ENCODE measurements at regions not wholly inside any gene's neighbourhood (a gene's known extent, or its start where the extent isn't known, plus 50 kb on each side); places are given as distances from the start of the nearest gene placed in this dataset.
"Not testable (repeated sequence)": the region's sequence is repeated elsewhere in the genome, so short reads cannot be mapped to it uniquely, and the experiment has no call there.

DNA sequence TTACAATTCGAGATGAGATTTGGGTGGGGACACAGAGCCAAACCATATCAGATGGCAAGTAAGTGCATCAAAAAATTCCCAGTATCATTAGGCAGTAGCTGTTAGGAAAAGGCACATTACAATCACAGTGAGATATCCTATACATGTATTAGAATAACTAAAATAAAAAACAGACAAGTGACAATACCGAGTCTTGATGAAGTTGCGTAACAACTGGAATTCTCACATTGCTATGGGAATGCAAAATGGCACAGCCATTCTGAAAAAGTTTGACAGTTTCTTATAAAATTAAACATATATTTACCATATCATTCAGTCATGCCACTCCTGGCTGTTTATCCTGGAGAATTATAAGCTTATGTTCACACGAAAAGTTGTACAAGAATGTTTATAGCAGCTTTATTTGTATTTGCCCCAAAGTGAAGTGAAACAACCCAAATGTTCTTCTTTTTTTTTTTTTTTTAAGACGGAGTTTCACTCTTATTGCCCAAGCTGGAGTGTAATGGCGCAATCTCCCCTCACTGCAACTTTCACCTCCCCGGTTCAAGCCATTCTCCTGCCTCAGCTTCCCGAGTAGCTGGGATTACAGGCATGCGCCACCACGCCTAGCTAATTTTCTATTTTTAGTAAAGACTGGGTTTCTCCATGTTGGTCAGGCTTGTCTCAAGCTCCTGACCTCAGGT is 93.1 kb upstream of the TLE1 start:
- H3K36me3 Mint-ChIP-seq (ENCODE audit: low read depth) = no peaks in the 10 kb centered on the region
- H3K27ac Mint-ChIP-seq = no peak overlapping the region
- DNase-seq = no peak
- no peaks in the 10 kb centered on the region for H3K27me3 Mint-ChIP-seq
- CTCF ChIA-PET = interaction anchor here (0.6 kb wide), 1 partner anchor 1760 kb away, joined by 3 read pairs; no protein-coding TSS in a partner anchor
- no peak overlapping the region for H3K4me3 Mint-ChIP-seq
- no peaks in the 10 kb centered on the region for H3K9me3 Mint-ChIP-seq
- no peaks in the 10 kb centered on the region for H3K4me1 Mint-ChIP-seq
- POLR2A ChIA-PET = no interaction called here

DNA sequence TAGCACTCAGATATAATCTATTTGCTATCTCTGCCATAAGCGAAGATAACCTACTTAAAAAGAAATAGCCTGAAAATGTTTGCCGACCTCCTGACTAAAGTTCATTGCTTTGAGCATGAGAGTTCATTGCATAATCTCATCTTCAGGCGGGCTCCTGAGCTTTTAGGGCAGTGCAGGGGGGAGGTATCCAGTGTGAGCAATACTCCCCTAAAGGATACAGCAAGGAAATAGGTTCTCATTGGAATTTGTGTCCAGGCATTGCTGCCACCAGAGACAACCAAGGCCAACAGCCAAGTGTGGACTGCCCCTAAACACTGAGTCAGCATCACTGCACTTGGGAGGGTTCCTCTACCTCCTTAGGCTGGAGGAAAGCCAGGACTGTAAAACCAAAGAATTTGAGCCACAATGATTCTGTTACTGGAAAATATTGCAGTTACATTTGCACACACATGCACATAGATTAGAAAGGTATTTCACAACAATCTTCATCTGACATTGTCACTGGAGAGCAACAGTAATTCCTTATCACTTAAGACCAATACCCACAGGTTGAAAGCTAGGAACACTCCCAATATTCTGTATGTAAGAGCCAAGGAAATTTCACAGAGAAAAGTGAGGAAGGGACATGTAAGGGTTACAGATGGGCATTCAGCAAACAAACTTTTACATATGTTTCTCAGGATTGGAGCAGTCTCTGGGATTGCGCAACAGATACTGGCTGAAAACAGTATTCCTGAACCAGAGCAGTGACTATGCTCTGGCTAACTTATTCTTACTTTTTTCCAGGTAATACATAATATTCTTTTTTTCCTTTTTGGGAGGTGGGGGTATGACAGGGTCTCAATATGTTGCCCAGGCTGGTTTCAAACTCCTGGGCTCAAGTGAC is 98.6 kb upstream of the TLE1 start:
- CTCF ChIA-PET = no interaction called here
- H3K27ac Mint-ChIP-seq = no peak overlapping the region
- H3K9me3 Mint-ChIP-seq = no peaks in the 10 kb centered on the region
- H3K36me3 Mint-ChIP-seq (ENCODE audit: low read depth) = no peaks in the 10 kb centered on the region
- H3K4me3 Mint-ChIP-seq = no peak overlapping the region
- POLR2A ChIA-PET = no interaction called here
- H3K4me1 Mint-ChIP-seq = no peaks in the 10 kb centered on the region
- no peaks in the 10 kb centered on the region for H3K27me3 Mint-ChIP-seq
- no peak for DNase-seq

DNA sequence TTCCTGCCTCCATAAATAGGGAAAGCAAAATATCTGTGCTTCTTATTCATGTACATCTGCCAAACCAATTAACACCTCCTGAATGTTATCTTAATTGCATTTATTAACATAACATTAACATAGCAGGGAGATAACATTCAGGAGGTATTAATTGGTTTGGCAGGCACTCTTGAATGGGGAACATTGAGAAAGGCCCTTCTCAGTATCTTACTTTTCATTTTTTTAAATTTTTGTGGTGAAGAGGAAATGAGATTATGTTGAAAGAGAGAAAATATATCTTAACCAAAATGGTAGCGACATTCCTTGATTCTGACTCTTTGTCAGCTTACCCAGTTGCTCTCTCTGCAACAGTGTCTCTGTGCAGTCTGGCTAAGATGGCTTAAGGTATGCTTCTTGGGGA is 100.4 kb upstream of the TLE1 start:
- Mint-ChIP-seq H3K4me3 (no peak overlapping the region), H3K36me3 (ENCODE audit: low read depth) (no peaks in the 10 kb centered on the region), H3K27me3 (no peaks in the 10 kb centered on the region), H3K4me1 (no peaks in the 10 kb centered on the region), H3K27ac (no peak overlapping the region), H3K9me3 (peaks cover 3% of the 10 kb centered on the region)
- CTCF ChIA-PET = interaction anchor here (0.6 kb wide), 1 partner anchor 767 kb away, joined by 3 read pairs; no protein-coding TSS in a partner anchor
- DNase-seq = no peak
- POLR2A ChIA-PET = no interaction called here

DNA sequence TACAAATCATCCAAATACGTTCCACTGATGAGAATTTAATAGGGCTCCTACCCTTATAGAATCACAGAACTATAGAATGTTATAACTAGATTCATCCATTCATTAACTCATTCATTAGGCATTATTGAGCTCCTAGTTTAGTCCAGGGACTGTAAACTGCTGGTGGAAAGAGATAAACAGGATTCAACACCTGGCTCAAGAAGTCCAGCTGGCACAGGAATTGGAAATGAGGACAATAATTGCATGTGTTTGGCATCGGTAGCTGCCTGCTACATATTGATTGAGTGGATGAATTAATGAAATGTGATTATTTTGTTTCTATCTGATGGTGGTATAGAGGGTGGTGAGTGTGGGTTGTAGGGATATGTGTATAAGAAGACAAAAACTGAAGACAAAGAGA is 100.8 kb upstream of the TLE1 start:
- Mint-ChIP-seq H3K27me3 (no peaks in the 10 kb centered on the region), H3K4me3 (no peak overlapping the region), H3K36me3 (ENCODE audit: low read depth) (no peaks in the 10 kb centered on the region), H3K27ac (no peak overlapping the region), H3K4me1 (no peaks in the 10 kb centered on the region), H3K9me3 (peaks cover 3% of the 10 kb centered on the region)
- DNase-seq = no peak
- CTCF ChIA-PET = no interaction called here
- POLR2A ChIA-PET = no interaction called here

DNA sequence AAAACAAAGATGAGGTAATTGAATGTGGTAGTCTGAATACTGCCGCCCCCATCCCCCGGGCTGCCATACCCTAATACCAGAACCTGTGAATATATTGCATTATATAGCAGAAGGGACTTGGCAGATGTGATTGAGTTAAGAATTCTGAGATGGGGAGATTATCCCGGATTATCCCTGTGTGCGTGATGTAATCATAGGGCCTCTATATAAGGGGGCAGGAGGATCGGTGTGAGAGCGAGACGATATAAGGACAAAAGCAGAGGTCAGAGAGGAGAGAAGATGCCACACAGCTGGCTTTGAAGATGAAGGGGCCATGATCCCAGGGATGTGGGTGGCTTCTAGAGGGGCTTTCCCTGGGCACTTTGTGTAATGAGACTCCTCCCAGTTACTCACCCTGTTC is 101.7 kb upstream of the TLE1 start:
- Mint-ChIP-seq H3K27ac (no peak overlapping the region), H3K36me3 (ENCODE audit: low read depth) (no peaks in the 10 kb centered on the region), H3K4me1 (no peaks in the 10 kb centered on the region), H3K9me3 (peaks cover 3% of the 10 kb centered on the region), H3K4me3 (no peak overlapping the region), H3K27me3 (no peaks in the 10 kb centered on the region)
- ChIA-PET CTCF (no interaction called here), POLR2A (no interaction called here)
- no peak for DNase-seq

DNA sequence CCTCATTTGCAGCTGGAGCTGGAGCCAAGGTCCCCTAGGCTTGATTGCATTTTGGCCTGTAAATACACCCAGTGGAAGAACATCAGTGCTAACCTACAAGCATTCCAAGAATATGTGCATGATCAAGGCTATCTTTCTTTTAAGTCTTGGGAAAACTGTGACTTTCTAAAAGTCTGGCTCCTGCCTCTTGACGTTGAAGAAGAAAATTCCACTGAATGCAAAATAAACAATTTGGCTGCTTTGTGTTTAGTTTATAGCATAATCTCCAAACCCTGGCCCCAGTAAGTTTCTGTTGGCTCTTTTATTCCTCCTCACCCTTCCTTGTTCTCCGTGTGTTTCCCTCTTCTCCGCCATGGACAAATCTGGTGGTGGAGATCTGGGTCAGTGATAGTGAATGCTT is 109.3 kb upstream of the TLE1 start:
- Mint-ChIP-seq H3K4me3 (no peak overlapping the region), H3K4me1 (no peaks in the 10 kb centered on the region), H3K27me3 (no peaks in the 10 kb centered on the region), H3K36me3 (ENCODE audit: low read depth) (no peaks in the 10 kb centered on the region), H3K9me3 (peaks cover 4% of the 10 kb centered on the region), H3K27ac (no peak overlapping the region)
- ChIA-PET POLR2A (no interaction called here), CTCF (no interaction called here)
- no peak for DNase-seq

DNA sequence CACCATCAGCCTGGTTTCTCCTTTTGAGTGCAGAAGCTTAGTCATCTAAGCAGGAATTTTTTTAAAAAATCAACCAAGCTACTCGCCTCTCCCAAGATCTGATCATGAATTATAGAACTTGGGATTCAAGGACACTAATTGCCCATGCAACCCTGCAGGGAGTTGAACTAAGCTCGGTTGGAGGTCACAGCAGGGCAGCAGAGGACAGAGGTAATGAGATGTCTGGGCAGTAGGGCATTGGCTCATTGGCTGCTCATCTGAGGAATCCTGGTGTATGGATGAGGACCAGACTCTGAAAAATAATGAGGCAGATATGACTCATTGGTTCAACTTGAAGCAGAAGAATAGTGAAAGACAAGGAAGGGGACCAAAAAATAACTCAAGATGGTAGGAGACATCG is 111.8 kb upstream of the TLE1 start:
- ChIA-PET CTCF (no interaction called here), POLR2A (no interaction called here)
- H3K9me3 Mint-ChIP-seq = peaks cover 2% of the 10 kb centered on the region
- H3K4me3 Mint-ChIP-seq = no peak overlapping the region
- H3K4me1 Mint-ChIP-seq = peaks cover 1% of the 10 kb centered on the region
- H3K27ac Mint-ChIP-seq = no peak overlapping the region
- H3K36me3 Mint-ChIP-seq (ENCODE audit: low read depth) = no peaks in the 10 kb centered on the region
- no peaks in the 10 kb centered on the region for H3K27me3 Mint-ChIP-seq
- DNase-seq = no peak

DNA sequence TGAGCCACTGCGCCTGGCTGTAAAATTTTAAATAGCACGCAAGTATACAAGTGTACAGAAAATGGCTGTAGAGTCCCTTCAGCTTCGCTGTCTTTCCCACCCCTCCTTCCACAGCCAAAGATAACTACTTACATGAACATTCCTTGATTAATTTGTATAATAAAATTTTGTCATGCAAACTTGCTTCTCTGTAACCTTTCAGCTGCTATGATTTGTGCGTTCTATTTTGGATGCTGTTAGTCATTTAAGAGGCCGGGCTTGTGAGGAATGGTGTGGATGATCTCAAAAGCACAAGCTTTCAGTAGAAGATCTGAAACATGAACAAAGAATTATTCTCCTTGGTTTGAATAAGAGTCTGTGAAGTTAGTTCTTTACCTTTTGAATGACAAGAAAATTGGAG is 115.0 kb upstream of the TLE1 start:
- POLR2A ChIA-PET = no interaction called here
- CTCF ChIA-PET = no interaction called here
- H3K27me3 Mint-ChIP-seq = no peaks in the 10 kb centered on the region

DNA sequence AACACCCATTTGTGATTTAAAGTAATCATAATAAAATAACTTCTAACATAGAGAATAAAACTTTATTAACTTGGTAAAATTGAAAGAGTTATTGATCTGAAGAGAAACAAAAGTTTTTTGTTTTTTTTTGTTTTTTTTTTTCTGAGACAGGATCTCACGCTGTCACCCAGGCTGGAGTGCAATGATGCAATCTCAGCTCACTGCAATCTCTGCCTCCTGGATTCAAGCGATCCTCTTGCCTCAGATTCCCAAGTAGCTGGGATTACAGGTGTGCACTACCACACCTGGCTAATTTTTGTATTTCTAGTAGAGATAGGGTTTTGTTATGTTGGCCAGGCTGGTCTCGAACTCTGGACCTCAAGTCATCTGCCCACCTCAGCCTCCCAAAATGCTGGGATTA is 116.5 kb upstream of the SPATA31D4 start:
- H3K27me3 Mint-ChIP-seq; H3K36me3 Mint-ChIP-seq (ENCODE audit: low read depth); H3K27ac Mint-ChIP-seq; DNase-seq; POLR2A ChIA-PET; H3K9me3 Mint-ChIP-seq; H3K4me3 Mint-ChIP-seq: not testable (repeated sequence)
- CTCF ChIA-PET = interaction anchor here (0.6 kb wide), 1 partner anchor 40 kb away, joined by 3 read pairs; no protein-coding TSS in a partner anchor
- peaks cover 21% of the 10 kb centered on the region for H3K4me1 Mint-ChIP-seq

More for the DNA sequence above, 115.0 kb upstream of the TLE1 start:
- no peak overlapping the region for H3K4me3 Mint-ChIP-seq
- H3K27ac Mint-ChIP-seq = no peak overlapping the region
- DNase-seq = no peak
- peaks cover 1% of the 10 kb centered on the region for H3K4me1 Mint-ChIP-seq
- H3K9me3 Mint-ChIP-seq = no peaks in the 10 kb centered on the region
- H3K36me3 Mint-ChIP-seq (ENCODE audit: low read depth) = no peaks in the 10 kb centered on the region

DNA sequence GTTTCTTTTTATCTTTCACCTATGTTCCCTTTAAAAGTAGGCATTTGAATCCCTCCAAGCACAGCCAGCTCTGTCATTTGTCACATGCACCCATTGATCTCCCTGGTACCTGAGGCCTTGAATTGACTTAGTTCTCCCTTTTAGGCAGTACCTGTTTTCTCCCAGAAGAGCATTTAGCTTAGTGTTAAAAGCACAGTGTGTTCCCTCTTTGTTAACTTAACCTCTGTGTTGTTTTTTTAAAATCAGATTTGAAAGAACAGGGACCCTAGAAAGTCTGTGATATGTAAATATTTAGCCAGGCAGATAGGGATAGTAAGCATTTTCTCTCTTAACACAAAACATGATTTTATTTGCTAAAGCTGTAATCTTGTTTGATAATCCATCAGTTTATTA is 113.8 kb upstream of the SPATA31D4 start:
- ChIA-PET CTCF (no interaction called here), POLR2A (no interaction called here)
- H3K36me3 Mint-ChIP-seq (ENCODE audit: low read depth) = no peaks in the 10 kb centered on the region
- H3K9me3 Mint-ChIP-seq = peaks cover 1% of the 10 kb centered on the region
- peak overlapping the region; percentile 78 for H3K27ac Mint-ChIP-seq
- H3K4me3 Mint-ChIP-seq = no peak overlapping the region
- DNase-seq = no peak
- no peaks in the 10 kb centered on the region for H3K27me3 Mint-ChIP-seq
- H3K4me1 Mint-ChIP-seq = peaks cover 21% of the 10 kb centered on the region

DNA sequence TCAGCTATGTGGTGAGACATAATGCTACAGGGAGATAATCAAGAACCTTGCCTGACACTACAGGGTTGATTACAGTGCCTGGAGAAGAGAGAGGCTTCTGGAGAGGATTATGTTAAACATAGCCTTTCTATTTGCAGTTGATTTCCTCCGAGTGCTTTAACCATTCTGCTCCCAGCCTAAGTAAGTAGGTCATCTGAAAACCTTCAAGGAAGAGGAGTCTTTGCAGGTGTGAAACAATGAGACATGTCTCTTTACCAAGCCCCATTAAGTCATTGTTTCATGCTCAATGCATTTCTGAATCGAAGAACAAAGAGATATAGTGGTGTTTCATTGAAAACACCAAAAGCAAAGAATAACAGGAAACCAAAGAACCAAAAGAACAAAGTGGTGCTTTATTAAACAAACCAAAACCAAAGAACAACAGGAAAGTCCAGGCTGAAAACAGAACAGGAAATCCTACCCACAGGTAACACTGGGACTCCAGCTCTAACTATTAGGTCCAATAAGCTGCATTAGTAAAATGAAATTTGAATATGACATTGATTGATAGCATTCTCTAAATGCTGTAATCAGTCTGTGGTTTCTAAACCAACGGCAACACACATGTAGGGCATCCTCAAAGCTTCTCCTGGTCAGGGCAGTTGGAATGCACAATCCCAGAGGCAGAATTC is 113.3 kb upstream of the SPATA31D4 start:
- H3K27ac Mint-ChIP-seq = peak overlapping the region; percentile 78
- no peaks in the 10 kb centered on the region for H3K36me3 Mint-ChIP-seq (ENCODE audit: low read depth)
- H3K4me3 Mint-ChIP-seq = no peak overlapping the region
- peaks cover 21% of the 10 kb centered on the region for H3K4me1 Mint-ChIP-seq
- POLR2A ChIA-PET = no interaction called here
- H3K9me3 Mint-ChIP-seq = peaks cover 1% of the 10 kb centered on the region
- CTCF ChIA-PET = no interaction called here
- no peak for DNase-seq
- no peaks in the 10 kb centered on the region for H3K27me3 Mint-ChIP-seq

DNA sequence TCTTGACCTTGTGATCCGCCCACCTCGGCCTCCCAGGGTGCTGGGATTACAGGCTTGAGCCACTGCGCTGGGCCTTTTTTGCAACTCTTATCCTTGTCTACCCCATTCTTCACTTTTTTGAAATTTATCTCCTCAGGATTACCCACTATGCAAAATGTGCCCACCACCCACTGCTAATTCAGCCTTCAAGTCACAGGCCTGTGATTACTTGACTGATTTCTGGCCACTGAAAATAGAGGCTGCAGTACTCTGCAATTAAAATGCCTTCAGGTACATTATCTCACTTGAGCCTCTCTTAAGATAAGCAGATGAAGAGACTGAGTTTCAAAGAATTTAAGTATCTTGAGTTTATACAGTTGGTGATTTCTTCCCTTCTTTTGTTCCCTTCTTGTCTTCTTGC is 112.4 kb upstream of the SPATA31D4 start:
- no peaks in the 10 kb centered on the region for H3K36me3 Mint-ChIP-seq (ENCODE audit: low read depth)
- peaks cover 21% of the 10 kb centered on the region for H3K4me1 Mint-ChIP-seq
- H3K27me3 Mint-ChIP-seq = no peaks in the 10 kb centered on the region
- peaks cover 1% of the 10 kb centered on the region for H3K9me3 Mint-ChIP-seq
- no peak overlapping the region for H3K4me3 Mint-ChIP-seq
- no peak for DNase-seq
- H3K27ac Mint-ChIP-seq = no peak overlapping the region
- ChIA-PET POLR2A (no interaction called here), CTCF (no interaction called here)

DNA sequence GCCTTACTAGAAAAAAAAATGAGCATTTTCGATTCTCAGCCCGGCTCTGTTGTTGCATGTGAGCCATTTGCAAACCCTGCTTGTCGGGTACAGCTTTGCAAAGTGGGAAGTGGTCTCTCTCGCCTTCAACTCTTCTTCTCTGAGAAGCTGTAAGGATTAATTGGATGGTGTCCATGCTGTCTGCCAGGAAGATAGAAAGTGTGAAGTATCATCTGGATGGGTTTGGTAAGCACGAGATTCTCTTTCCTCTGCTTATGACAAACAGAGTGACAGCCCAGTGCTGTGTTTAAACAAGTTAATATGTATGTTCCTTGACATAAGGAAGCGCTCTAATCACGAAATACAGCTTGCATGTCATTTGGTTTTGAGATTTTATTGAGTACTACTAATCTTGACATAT is 109.1 kb upstream of the SPATA31D4 start:
- Mint-ChIP-seq H3K27me3 (no peaks in the 10 kb centered on the region), H3K4me1 (peaks cover 16% of the 10 kb centered on the region), H3K36me3 (ENCODE audit: low read depth) (no peaks in the 10 kb centered on the region), H3K9me3 (peaks cover 1% of the 10 kb centered on the region), H3K27ac (no peak overlapping the region), H3K4me3 (no peak overlapping the region)
- CTCF ChIA-PET = no interaction called here
- DNase-seq = no peak
- POLR2A ChIA-PET = no interaction called here

Measured in activated CD4-positive, alpha-beta T cell treated with anti-CD3 and anti-CD28 coated beads, Interleukin-2, amount 10 ng/mL, durations not matched to agents 7 days and 5 days (primary cell).